NCI-H524 treated with DMSO at 0.1 percent for 48 hours (cell line): ENCODE measurements at regions not wholly inside any gene's neighbourhood (a gene's known extent, or its start where the extent isn't known, plus 50 kb on each side); places are given as distances from the start of the nearest gene placed in this dataset.

ENCODE experiments used
- DNase-seq: peaks from one replicate; lab custom pipeline; 2025; lab: John Stamatoyannopoulos, UW

GRCh38 chr20:24870057-24870456 is 79.0 kb upstream of the CST7 start:
- DNase-seq = no peak

DNA sequence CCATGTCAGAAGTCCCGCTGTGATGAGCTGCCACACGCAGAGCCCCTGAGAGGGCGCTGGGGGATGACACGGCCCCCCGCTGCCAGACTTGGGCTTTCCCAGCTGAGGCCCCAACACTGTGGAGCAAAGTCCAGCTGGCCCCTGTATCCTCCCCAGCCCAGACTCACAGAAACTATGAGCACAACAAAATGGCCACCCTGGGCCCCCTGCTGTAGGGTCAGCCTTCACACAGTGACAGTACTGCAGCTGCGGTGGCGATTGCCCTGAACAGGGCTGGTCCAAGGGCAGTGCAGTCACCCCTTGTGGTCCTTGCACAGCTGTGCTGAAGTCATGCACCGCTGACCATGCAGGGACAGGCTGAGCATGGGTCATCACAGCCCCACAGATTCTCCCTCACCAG is 78.2 kb upstream of the CST7 start:
- DNase-seq = no peak

DNA sequence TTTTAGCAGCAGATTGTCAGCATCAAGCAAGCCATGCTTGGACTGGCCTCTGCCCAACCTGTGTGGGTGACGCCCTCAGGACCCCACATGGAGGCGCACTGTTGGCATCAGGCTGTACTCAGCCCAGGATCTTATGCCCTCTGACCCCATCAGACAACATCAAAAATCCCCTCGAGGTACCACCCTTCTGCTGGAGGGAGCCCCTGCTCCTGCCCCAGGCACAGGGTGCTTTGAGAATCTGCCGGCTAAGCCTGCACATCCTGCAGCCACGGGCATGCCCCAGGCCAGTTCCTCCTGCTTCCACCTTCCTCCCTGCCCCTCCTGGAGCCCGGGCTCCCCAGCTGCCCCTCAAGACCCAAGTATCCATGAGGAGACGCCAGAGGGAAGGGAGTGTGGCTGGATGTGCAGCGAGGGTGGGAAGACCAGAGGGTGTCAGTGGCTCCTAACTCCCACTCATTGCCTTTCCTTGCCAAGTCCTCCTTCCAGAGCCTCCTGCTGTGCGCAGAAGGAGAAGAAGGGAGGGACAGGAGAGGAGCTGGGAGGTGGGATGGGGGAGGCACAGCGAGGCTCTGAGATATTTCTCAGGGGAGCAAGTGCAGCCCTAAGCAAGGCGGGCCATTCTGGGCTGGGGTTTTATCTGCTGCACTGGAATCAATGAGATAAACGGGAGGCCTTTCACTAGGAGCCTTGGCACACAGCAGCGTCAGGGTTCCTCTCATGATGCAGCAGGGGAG is 77.4 kb upstream of the CST7 start:
- no peak for DNase-seq

GRCh38 chr20:24872291-24873024 is 76.6 kb upstream of the CST7 start:
- DNase-seq = peak; percentile 58

DNA sequence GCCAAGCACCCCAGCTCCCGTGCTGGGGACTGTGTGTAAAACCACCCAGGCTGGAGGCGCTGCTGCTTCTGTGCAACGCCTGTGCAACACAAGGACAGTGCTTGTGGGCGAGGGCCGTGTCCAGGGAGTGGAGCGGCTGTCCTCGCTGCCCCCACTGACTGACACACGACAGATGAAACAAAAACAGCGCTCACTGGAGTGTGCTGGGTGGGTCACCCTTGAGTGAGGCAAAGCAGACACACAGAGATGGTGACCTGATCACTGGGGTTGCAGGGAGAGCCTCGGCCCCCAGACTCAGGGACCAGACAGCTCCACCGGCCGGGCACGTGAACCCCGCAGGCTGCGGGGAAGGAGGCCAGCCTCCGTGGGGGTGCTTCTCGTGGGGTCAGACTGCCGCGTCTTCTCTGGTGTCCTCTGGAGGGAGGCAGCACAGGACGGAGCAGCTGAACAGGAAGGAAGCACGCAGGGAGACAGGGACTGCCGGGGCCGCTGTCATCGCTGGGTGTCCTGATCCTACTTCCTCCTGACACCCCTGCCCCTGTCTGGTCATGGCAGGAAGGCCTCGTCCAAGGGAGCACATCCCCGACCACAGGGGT is 75.9 kb upstream of the CST7 start:
- no peak for DNase-seq

DNA sequence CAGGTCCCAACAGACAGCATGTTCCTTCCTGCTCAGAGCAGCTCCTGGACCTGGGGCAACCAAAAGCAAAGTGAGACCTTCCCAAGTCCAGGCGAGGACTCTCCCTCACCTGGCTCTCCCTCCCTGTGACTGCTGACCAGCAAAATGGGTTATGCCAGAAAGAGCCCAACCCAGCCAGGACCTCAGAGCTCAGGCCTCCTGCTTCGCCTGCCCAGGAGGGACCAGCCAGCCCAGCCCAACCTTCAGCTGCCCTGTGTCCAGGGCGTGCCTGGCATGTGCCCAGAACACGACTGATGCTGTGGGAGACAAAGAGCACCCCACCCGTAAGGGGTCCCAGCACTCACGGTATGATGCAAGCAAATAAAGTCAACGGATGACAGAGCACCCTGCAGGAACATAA is 74.0 kb upstream of the CST7 start:
- DNase-seq = no peak

GRCh38 chr20:24877652-24878051 is 71.4 kb upstream of the CST7 start:
- DNase-seq = no peak

DNA sequence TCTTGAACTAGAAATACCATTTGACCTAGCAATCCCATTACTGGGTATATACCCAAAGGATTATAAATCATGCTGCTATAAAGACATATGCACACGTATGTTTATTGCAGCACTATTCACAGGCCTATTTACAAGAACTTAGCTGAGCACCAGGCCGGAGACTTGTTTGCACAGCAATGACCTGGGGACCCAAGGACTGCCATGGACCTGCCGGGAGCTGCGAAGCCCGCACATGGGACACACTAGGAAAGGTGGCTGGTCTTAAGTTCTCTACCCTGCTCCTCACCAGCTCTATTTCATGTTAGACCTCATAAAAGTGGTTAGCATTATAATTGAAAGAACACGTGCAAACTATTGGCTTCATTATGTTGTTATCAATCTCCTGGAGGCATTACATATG is 70.4 kb upstream of the CST7 start:
- no peak for DNase-seq

DNA sequence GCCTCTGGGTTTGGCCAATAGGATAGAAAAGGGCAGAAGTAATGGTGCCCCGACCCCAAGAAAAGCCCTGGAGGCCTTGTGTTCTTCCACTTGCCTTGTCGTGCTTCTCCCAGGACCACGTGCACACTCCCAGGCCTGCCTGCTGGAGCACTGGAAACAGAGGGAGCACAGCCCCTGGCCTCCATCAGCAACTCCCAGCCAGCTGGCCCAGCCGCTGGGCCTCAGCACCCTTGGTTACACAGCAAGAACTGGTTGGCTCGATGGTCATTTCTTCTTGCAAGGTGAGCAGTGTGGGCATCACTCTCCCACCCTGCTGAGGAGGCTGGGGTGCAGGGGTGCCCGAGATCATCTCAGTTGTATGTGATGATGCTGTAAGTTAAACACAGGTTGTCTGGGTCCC is 69.2 kb upstream of the CST7 start:
- no peak for DNase-seq

DNA sequence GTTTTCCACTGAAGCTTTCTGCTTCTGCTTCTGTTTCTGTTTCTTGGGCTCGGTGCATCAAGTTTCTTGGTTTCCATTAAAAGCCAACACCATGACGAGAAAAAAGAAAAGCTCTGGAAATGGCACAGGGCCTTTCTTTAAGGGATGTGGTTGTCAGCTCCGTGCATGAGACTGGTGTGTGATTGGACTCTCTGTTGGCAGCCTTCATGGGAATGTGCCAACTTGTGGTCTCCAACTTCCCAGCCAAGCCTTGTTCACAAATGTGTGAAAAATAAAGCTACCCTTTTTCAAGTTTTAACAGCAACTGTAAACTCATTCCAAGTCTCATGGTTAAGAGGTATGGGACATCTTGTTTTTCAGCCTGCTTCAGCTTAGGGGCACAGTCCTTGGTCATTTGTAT is 68.7 kb upstream of the CST7 start:
- no peak for DNase-seq

- DNase-seq = no peak
Measured at GRCh38 chr20:24890286-24890685, 58.8 kb upstream of the CST7 start.

DNA sequence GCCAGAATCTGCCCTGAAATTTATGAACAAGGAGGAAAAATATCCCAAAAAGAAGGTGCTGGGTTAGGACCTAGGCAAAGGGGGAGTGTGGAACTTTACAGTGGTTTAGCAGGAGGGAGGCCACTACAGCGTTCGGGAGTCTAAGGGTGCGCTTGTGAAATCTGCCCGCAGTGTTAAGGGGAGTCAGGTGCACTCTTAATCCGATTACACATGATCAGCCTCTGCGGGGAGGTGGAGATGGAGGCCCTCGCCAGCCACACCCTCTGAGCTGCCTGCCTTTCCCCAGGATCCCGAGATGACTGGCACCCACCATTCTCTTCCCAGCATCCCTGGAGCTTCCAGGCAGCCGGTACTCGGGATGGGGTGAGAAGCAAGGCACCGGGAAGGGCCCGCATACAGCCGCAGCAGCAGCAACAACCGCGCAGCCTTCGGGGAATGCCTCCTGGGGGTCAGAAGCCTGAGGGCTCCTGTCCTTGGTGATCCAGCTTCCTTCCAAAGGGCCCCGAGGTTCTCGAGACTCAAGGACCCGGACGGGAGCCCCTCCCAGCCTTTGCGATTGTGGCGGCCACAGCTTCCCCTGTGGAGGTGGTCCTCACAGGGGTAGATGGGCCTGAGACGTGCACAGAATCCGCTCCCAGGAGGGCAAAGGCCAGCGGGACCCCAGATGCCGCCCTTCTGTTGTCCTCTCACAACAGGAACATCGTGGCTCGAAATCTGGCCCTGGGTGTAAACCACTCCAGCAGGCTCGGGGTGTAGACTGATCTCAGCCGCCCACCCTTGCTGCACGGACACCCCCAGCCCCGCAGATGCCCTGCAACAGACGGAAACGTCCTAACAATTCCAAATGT is 57.3 kb upstream of the CST7 start:
- peak; percentile 78 for DNase-seq

- DNase-seq = peak; percentile 41
Measured at GRCh38 chr20:24892522-24892921, 56.5 kb upstream of the CST7 start.

DNA sequence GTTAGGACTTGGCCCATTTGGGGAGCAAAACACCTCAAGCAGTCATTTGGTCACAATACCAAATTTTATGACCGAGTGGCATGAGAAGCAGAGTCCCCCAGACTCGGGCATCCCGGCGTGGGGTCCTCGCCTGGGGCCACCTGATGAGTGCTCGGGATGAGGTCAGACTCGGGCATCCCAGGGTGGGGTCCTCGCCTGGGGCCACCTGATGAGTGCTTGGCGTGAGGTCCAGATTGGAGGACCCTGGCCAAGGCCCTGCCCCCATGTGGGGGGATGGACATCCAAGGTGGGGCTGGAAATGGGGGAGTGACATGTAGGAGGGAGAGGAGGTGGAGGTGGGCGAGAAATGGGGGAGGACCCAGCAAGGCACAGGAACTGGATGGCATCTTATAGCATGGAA is 56.1 kb upstream of the CST7 start:
- no peak for DNase-seq

GRCh38 chr20:24894488-24894887 is 54.6 kb upstream of the CST7 start:
- no peak for DNase-seq

DNA sequence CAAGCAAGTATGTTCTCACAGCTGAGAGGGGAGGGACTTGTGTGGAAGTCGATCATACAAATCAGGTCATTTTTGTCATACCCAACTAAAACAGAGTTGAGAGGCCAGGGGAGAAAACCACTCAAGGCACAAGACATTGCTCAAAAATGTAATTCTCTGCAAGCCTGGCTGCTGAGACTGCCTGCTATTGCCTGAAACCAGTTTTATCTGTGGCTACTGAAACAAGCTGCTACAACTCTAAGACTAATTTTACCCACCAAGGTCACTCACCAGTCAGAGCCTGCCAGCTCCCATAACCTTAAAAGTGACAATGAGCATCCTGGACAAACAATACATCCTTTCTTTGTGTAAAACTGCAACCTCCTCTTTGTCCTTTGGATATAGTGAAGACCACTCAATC is 54.1 kb upstream of the CST7 start:
- no peak for DNase-seq

- no peak for DNase-seq
Measured at GRCh38 chr20:24895431-24895830, 53.6 kb upstream of the CST7 start.

DNA sequence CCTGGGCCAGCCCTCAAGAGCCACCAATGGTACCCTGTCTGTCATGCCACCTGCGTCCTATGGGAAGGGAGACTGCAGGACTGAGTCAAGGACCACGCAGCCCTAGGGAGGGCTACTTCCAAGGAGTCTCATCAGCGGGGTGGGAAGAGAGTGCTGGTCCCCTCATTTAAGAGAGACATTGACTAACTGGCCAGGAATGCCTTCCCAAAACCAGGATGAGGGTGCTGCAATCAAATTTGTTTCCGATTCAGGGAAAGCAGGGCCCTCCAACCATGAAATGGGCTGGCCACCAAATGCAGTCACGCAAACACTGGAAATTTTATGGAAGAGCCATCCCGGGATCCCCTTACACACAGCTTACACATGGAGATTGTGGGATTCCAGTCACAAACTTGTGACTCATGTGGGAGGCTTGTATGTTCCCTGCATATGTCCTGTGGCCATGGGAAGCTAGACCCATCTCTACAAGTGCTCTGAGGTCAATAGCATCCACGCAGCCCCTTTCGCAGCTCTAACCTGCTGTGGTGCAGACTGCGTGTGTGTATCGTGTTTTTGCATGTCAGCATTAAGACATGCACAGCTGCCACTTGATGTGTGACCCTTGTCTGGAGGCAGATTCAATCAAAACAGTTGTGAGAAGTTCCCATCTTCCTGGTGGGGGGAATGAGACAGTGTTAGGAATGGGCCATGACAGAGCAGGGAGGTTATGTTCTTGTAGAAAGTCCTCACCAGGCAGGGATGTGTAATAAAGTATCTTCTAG is 53.0 kb upstream of the CST7 start:
- no peak for DNase-seq

DNA sequence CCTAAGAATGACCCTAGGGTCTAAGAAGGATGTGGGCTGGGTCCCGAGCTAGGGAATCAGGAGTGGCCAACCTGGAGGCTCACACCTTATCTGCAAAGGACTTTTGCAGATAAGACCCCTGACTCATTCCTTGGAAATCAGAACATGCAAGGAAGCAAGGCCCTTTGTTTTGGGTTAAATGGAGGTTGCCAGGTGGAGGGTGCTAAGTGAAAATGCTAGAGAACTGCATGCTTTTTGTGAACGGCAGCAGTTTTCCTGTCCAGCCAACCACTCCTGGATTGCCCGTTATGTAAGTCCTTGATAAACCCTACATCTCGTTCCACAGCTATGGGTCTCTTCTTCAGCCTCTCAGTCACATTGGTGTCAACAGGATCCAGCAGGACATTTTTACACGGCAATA is 52.1 kb upstream of the CST7 start:
- DNase-seq = no peak

GRCh38 chr20:24897974-24898373 is 51.1 kb upstream of the CST7 start:
- no peak for DNase-seq

GRCh38 chr20:24899153-24899552 is 49.9 kb upstream of the CST7 start:
- no peak for DNase-seq
